ENCODE measurements at regions not wholly inside any gene's neighbourhood (a gene's known extent, or its start where the extent isn't known, plus 50 kb on each side); places are given as distances from the start of the nearest gene placed in this dataset.

DNA sequence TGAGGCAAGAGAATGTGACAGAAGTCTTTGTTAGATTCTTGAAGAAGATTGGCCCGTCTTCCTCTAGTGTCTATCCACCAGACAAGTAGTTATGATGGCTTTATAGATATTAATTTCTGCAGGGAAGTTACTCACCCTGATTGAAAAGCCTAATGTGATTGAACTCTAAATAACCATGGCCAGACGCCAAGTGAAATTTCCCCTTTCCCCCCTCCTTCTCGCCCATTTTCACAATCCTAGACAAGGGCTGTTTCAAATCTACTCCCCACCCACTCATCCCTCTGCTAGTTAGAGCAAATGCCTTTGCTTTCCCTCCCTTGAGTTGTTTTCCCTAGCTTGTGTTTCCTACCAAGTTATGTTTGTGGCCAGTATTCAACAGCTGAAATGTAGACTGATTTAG, 182.5 kb downstream of the TMEM167A start:
- TF ChIP-seq, protein P1, sequence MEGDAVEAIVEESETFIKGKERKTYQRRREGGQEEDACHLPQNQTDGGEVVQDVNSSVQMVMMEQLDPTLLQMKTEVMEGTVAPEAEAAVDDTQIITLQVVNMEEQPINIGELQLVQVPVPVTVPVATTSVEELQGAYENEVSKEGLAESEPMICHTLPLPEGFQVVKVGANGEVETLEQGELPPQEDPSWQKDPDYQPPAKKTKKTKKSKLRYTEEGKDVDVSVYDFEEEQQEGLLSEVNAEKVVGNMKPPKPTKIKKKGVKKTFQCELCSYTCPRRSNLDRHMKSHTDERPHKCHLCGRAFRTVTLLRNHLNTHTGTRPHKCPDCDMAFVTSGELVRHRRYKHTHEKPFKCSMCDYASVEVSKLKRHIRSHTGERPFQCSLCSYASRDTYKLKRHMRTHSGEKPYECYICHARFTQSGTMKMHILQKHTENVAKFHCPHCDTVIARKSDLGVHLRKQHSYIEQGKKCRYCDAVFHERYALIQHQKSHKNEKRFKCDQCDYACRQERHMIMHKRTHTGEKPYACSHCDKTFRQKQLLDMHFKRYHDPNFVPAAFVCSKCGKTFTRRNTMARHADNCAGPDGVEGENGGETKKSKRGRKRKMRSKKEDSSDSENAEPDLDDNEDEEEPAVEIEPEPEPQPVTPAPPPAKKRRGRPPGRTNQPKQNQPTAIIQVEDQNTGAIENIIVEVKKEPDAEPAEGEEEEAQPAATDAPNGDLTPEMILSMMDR (IDR thresholded peaks at IDR 0.05; ENCODE audit: insufficient read depth, low read length), result no peak
- TF ChIP-seq POLR2AphosphoS5 (IDR thresholded peaks at IDR 0.05; ENCODE audit: low read depth), result no peak

Data from HL-60 (cell line).